ENCODE measurements at regions not wholly inside any gene's neighbourhood (a gene's known extent, or its start where the extent isn't known, plus 50 kb on each side); places are given as distances from the start of the nearest gene placed in this dataset.

DNA sequence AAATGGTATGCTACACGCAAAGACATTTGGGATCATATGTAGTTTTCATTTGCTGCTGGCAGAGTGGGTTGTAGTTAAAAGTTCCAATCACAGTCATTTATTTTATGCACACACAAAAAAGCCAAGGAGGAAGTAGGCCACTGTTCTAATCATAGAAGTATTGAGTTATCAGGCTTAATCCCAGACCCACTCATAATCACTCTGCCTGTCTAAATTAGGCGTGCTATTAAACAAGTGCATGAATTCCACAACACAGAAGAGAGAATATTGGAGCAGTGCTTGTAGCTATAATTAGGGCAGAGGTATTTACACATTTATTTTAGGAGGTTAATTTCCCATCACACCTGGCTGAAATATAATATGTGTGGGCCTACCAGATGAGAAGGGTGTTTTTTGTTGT, 65.7 kb upstream of the FIGN start:
- TF ChIP-seq POLR2A (IDR thresholded peaks at IDR 0.05; ENCODE audit: low read length), result no peak
- no peak for TF ChIP-seq GATA1 (IDR thresholded peaks at IDR 0.05; ENCODE audit: low read depth, low read length)

Data from erythroblast (primary cell).